Hepatocyte (in vitro differentiated cells): ENCODE measurements at regions not wholly inside any gene's neighbourhood (a gene's known extent, or its start where the extent isn't known, plus 50 kb on each side); places are given as distances from the start of the nearest gene placed in this dataset.

Experiments used
- CTCF ChIP-seq: fragments of 200-600 bp; sonication (generic); IDR thresholded peaks from 2 replicates; pipeline ENCODE4 v1.5.1; 2016; ENCODE audit warnings: antibody characterized with exemption, mild to moderate bottlenecking; ENCODE audit not compliant: poor library complexity
- EZH2 ChIP-seq: fragments of 200-600 bp; sonication (generic); IDR thresholded peaks from 2 replicates; pipeline ENCODE4 v1.6.1; 2016; ENCODE audit warnings: antibody characterized with exemption, mild to moderate bottlenecking, borderline replicate concordance

DNA sequence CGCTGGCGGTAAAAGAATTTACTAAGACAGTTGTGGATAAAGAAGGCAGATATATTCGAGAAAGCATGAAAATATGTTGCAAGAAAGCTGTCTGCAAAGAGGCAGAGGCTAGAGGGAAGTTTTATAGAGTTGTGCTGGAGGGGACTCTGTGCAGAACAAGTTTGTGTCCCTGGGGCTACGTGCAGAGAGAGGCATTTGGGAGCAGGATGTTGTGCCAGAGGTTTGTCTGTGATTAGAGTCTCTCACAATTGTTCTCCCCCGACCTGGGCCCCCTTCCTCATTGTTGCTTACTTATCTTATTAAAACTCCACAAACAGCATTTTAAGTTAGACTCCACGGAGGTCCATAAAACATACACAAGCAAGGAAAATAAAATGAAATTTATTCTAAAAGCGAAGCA lies 831.3 kb downstream of the NLGN4X start:
- no peak for TF ChIP-seq CTCF
- no peak for TF ChIP-seq EZH2
